ENCODE measurements at regions not wholly inside any gene's neighbourhood (a gene's known extent, or its start where the extent isn't known, plus 50 kb on each side); places are given as distances from the start of the nearest gene placed in this dataset.

DNA sequence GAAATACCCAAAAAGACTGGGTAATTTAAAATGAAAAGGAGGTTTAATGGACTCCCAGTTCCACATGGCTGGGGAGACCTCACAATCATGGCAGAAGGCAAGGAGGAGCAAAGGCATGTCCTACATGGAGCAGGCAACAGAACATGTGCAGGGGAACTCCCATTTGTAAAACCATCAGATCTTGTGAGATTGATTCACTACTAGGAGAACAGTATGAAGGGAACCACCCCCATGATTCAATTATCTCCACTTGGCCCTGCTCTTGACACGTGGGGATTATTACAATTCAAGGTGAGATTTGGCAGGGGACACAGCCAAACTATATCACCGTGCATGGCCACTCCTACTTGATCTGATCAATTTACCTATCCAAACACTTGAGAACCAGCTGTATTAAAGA, 131.5 kb upstream of the LDB2 start:
- TF ChIP-seq, protein P1, sequence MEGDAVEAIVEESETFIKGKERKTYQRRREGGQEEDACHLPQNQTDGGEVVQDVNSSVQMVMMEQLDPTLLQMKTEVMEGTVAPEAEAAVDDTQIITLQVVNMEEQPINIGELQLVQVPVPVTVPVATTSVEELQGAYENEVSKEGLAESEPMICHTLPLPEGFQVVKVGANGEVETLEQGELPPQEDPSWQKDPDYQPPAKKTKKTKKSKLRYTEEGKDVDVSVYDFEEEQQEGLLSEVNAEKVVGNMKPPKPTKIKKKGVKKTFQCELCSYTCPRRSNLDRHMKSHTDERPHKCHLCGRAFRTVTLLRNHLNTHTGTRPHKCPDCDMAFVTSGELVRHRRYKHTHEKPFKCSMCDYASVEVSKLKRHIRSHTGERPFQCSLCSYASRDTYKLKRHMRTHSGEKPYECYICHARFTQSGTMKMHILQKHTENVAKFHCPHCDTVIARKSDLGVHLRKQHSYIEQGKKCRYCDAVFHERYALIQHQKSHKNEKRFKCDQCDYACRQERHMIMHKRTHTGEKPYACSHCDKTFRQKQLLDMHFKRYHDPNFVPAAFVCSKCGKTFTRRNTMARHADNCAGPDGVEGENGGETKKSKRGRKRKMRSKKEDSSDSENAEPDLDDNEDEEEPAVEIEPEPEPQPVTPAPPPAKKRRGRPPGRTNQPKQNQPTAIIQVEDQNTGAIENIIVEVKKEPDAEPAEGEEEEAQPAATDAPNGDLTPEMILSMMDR (IDR thresholded peaks at IDR 0.05), result no peak
- no peak for TF ChIP-seq POLR2A (IDR thresholded peaks at IDR 0.05)

Data from body of pancreas (tissue), 4 donors.